ENCODE measurements at regions not wholly inside any gene's neighbourhood (a gene's known extent, or its start where the extent isn't known, plus 50 kb on each side); places are given as distances from the start of the nearest gene placed in this dataset.
"Not testable (repeated sequence)": the region's sequence is repeated elsewhere in the genome, so short reads cannot be mapped to it uniquely, and the experiment has no call there.

GRCh38 chr10:4224178-4224577 lies 439.2 kb upstream of the KLF6 start:
- no peak overlapping the region for H3K4me3 Mint-ChIP-seq
- POLR2A ChIA-PET: no interaction called here
- H3K4me1 Mint-ChIP-seq: peaks cover 6% of the 10 kb centered on the region
- peaks cover 10% of the 10 kb centered on the region for H3K9me3 Mint-ChIP-seq
- no peak overlapping the region for H3K27ac Mint-ChIP-seq
- DNase-seq: no peak
- no peak for ATAC-seq (ENCODE audit: low read depth)
- H3K36me3 Mint-ChIP-seq: peaks cover 2% of the 10 kb centered on the region
- H3K27me3 Mint-ChIP-seq: peaks cover 7% of the 10 kb centered on the region

GRCh38 chr10:4221310-4221709 lies 436.3 kb upstream of the KLF6 start:
- DNase-seq; POLR2A ChIA-PET; H3K27ac Mint-ChIP-seq; H3K4me1 Mint-ChIP-seq; ATAC-seq (ENCODE audit: low read depth); H3K9me3 Mint-ChIP-seq; H3K36me3 Mint-ChIP-seq; H3K4me3 Mint-ChIP-seq: not testable (repeated sequence)
- H3K27me3 Mint-ChIP-seq: peaks cover 17% of the 10 kb centered on the region

DNA sequence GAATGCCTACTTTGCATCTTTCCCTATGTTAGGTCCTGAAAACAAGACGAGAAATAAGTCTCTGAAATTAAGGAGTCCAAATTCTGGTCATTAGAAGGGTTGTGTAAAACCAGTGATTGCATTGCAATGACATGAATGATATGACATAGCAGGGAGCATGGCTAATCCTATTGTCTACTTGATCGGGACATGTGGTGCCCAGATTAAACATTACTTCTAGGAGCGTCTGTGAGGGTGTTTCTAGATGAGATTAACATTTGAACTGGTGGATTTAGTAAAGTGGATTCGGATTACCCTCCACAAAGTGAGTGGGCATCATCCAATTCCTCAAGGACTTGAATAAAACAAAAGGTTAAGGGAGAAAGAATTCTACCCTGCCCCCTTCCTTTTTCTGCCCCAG lies 434.9 kb upstream of the KLF6 start:
- no peak for ATAC-seq (ENCODE audit: low read depth)

DNA sequence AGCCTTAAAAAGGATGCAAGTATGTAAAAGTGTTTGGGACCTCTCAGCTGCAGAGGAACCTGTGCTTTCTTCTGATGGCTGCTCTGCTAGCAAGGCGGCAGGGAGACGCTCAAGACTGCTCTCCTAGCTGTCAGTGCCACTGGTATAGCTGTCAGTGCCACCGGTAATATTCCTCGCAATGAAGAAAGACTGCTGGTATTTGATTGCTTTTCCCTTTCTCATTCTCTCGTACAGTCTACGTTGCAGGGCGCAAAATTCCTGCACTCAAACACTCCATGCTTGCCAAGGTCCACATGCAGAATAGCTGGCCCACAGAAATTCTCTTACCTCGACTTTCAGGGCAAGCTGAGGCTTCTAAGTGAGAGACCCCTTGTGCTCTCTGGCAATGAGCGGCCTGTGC lies 432.6 kb upstream of the KLF6 start:
- Mint-ChIP-seq H3K9me3 (peaks cover 7% of the 10 kb centered on the region), H3K27me3 (peaks cover 26% of the 10 kb centered on the region), H3K36me3 (peaks cover 2% of the 10 kb centered on the region), H3K4me3 (no peak overlapping the region), H3K27ac (no peak overlapping the region), H3K4me1 (peaks cover 6% of the 10 kb centered on the region)
- no peak for DNase-seq
- ATAC-seq (ENCODE audit: low read depth): no peak
- POLR2A ChIA-PET: no interaction called here

More for the DNA sequence above, 434.9 kb upstream of the KLF6 start:
- POLR2A ChIA-PET: interaction anchor here (1.1 kb wide), 1 partner anchor 259 kb away, joined by 5 read pairs; no protein-coding TSS in a partner anchor
- Mint-ChIP-seq H3K27ac (no peak overlapping the region), H3K36me3 (peaks cover under 1% of the 10 kb centered on the region), H3K4me1 (peaks cover 6% of the 10 kb centered on the region), H3K9me3 (peaks cover 8% of the 10 kb centered on the region), H3K4me3 (no peak overlapping the region), H3K27me3 (peaks cover 22% of the 10 kb centered on the region)
- no peak for DNase-seq

DNA sequence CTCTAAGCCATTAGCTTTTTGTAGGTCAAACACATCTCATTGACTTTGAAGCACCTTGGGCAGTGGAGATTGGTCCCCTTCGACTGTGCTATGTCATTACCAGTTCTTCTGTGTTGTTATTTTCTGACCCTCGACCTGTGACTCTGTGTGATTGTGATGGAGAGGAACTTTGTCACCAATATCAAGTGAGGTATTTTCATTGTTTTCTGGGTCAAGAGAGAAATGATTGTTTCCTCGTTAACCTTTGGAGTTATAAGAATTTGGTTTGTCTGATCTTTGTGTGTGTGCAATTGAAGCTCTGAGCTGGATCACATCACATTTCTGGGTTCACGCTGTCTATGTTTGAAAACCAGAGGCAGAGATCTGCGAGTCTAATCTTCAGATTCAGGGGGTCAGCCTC lies 432.2 kb upstream of the KLF6 start:
- Mint-ChIP-seq H3K9me3 (peaks cover 6% of the 10 kb centered on the region), H3K27me3 (peaks cover 26% of the 10 kb centered on the region), H3K4me3 (no peak overlapping the region), H3K36me3 (peaks cover 2% of the 10 kb centered on the region), H3K4me1 (peaks cover 6% of the 10 kb centered on the region), H3K27ac (no peak overlapping the region)
- ATAC-seq (ENCODE audit: low read depth) (no peak), DNase-seq (no peak)
- POLR2A ChIA-PET: no interaction called here

GRCh38 chr10:4216726-4217125 lies 431.7 kb upstream of the KLF6 start:
- POLR2A ChIA-PET: no interaction called here
- Mint-ChIP-seq H3K36me3 (peaks cover 2% of the 10 kb centered on the region), H3K27ac (no peak overlapping the region), H3K27me3 (peaks cover 26% of the 10 kb centered on the region), H3K4me3 (no peak overlapping the region), H3K9me3 (peaks cover 6% of the 10 kb centered on the region), H3K4me1 (peaks cover 6% of the 10 kb centered on the region)
- ATAC-seq (ENCODE audit: low read depth) (no peak), DNase-seq (no peak)

DNA sequence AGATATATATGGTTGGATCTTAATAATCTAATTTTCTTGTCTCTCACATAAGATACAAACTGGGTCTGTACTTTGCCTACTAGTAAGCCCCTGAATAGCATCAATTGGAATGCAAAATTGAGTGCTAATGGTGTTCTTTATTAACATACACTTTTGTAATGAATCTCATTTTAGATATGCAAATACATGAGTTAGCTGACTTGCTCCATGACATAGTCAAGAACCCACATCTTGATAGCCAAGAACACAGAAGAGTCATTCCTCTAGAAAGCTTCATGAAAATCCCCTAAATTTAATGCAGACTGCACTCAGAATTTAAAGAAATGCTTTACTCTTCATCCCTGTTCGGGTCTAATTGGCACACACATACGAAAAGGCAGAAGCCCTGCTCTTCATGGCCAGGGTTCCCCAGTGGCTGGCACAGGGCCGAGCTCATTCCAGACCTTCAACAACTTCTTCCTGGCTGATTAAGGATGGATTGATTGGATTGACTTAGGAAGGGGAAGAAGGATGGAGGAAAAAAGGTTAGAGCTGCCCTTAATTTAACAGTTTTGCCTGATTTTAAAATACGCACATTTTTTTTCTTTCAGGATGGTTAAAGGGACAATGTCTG lies 431.1 kb upstream of the KLF6 start:
- Mint-ChIP-seq H3K9me3 (peaks cover 6% of the 10 kb centered on the region), H3K36me3 (peaks cover 2% of the 10 kb centered on the region), H3K4me1 (peaks cover 3% of the 10 kb centered on the region), H3K27me3 (peaks cover 26% of the 10 kb centered on the region), H3K27ac (no peak overlapping the region), H3K4me3 (no peak overlapping the region)
- POLR2A ChIA-PET: no interaction called here
- DNase-seq (no peak), ATAC-seq (ENCODE audit: low read depth) (no peak)

GRCh38 chr10:4215485-4215884 lies 430.5 kb upstream of the KLF6 start:
- Mint-ChIP-seq H3K9me3 (peaks cover 3% of the 10 kb centered on the region), H3K36me3 (peaks cover 2% of the 10 kb centered on the region), H3K4me1 (peaks cover under 1% of the 10 kb centered on the region), H3K27me3 (peaks cover 23% of the 10 kb centered on the region), H3K27ac (no peak overlapping the region), H3K4me3 (no peak overlapping the region)
- POLR2A ChIA-PET: no interaction called here
- ATAC-seq (ENCODE audit: low read depth): no peak
- DNase-seq: no peak

- peaks cover 22% of the 10 kb centered on the region for H3K27me3 Mint-ChIP-seq
- no peak for DNase-seq
- no peak for ATAC-seq (ENCODE audit: low read depth)
- POLR2A ChIA-PET: interaction anchor here (1.1 kb wide), 1 partner anchor 16 kb away, joined by 3 read pairs; no protein-coding TSS in a partner anchor
- H3K4me3 Mint-ChIP-seq: no peak overlapping the region
- H3K27ac Mint-ChIP-seq: no peak overlapping the region
- H3K4me1 Mint-ChIP-seq: no peaks in the 10 kb centered on the region
- peaks cover 3% of the 10 kb centered on the region for H3K9me3 Mint-ChIP-seq
- H3K36me3 Mint-ChIP-seq: peaks cover 2% of the 10 kb centered on the region
Measured at GRCh38 chr10:4214908-4215307, 429.9 kb upstream of the KLF6 start.

DNA sequence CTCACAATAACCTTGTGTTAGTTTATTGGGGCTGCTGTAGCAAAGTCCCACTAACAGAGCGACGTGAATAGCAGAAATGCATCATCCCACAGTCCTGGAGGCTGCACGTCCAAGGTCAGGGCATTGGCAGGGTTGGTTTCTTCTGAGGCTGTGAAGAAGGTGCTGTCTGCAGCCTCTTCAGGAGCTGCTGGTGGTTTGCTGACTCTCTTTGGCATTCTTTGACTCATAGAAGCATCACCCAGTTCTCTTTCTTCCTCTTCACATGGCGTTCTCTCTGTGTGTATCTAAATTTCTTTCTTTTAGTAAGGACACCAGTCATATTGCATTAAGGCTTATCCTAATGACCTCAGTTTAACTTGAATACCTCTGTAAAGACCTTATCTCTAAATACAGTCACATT lies 428.4 kb upstream of the KLF6 start:
- no peak overlapping the region for H3K4me3 Mint-ChIP-seq
- peaks cover 3% of the 10 kb centered on the region for H3K9me3 Mint-ChIP-seq
- POLR2A ChIA-PET: no interaction called here
- H3K27me3 Mint-ChIP-seq: peaks cover 29% of the 10 kb centered on the region
- no peak overlapping the region for H3K27ac Mint-ChIP-seq
- ATAC-seq (ENCODE audit: low read depth) (no peak), DNase-seq (no peak)
- peaks cover 2% of the 10 kb centered on the region for H3K36me3 Mint-ChIP-seq
- no peaks in the 10 kb centered on the region for H3K4me1 Mint-ChIP-seq

DNA sequence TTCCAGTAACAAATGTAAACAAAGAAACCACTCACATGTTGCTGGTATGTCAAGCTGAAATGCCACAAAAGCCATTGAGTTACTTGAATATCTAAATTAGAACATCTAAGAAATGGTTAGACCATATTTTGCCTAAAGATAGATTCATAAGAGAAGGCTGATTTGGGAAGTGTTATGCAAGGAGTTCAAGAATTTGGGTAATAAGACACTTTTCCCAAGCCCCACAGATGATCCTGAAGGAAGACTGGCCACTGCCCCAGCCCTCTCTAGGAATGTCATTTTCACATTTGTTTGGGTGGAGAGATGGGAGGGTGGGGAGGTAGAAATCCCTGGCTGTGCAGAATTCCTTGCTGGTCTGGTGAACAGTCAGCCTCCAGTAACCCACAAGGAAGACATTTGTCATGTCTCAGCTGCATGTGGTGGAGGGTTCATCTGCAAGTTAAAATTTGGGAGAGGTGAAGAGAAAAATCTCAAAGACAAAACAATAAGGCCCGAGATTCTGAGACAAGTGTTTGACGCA lies 427.2 kb upstream of the KLF6 start:
- Mint-ChIP-seq H3K27me3 (peaks cover 26% of the 10 kb centered on the region), H3K9me3 (peaks cover 3% of the 10 kb centered on the region), H3K4me3 (no peak overlapping the region), H3K36me3 (peaks cover 2% of the 10 kb centered on the region), H3K4me1 (peaks cover 2% of the 10 kb centered on the region), H3K27ac (no peak overlapping the region)
- ATAC-seq (ENCODE audit: low read depth): no peak
- POLR2A ChIA-PET: no interaction called here
- DNase-seq: no peak

DNA sequence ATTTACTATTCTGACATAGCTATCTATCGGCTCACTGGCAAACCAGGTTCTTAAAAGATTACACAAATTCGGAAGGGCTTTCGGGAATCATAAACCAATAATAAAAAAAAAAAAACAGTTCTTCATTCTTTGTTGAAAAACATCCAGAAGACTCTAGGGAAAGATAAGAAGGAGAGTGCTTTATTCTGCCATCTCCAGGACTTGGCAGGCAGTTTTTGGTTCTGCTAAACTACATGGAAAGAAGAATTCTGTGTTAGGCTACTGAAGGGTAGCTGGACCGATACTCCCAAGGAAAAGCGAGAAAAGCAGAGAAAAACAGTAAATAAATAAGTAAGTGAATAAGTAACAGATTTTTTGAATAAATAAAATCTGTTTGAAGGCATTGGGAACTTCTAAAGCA lies 423.5 kb upstream of the KLF6 start:
- H3K27me3 Mint-ChIP-seq: peaks cover 19% of the 10 kb centered on the region
- DNase-seq: no peak
- no peaks in the 10 kb centered on the region for H3K36me3 Mint-ChIP-seq
- H3K4me3 Mint-ChIP-seq: no peak overlapping the region
- H3K4me1 Mint-ChIP-seq: peaks cover 2% of the 10 kb centered on the region
- H3K27ac Mint-ChIP-seq: no peak overlapping the region
- POLR2A ChIA-PET: no interaction called here
- peaks cover under 1% of the 10 kb centered on the region for H3K9me3 Mint-ChIP-seq
- ATAC-seq (ENCODE audit: low read depth): no peak

GRCh38 chr10:4205113-4205512 lies 420.1 kb upstream of the KLF6 start:
- no peak overlapping the region for H3K27ac Mint-ChIP-seq
- H3K27me3 Mint-ChIP-seq: peaks cover 19% of the 10 kb centered on the region
- H3K4me3 Mint-ChIP-seq: no peak overlapping the region
- POLR2A ChIA-PET: no interaction called here
- no peak for ATAC-seq (ENCODE audit: low read depth)
- H3K4me1 Mint-ChIP-seq: peaks cover 2% of the 10 kb centered on the region
- DNase-seq: no peak
- no peaks in the 10 kb centered on the region for H3K36me3 Mint-ChIP-seq
- no peaks in the 10 kb centered on the region for H3K9me3 Mint-ChIP-seq

DNA sequence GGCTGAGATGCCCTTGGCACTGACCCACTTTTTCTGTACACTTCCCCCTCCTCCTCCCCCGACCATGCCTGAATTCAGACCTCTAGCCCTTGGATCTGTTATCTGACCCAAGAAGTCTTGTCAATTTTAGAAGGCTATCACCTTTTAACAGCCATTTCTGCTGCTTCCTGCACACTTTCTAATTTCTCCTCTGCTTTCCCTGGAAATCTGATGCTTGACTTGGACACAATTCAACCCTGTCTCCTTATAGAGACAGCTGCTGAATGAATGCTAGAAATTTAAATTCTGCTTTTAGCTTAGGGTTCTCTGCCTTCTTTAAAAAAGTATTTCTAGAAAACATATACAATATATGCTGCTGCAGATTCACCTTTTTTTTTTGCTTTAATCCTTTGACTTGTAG lies 417.9 kb upstream of the KLF6 start:
- POLR2A ChIA-PET: no interaction called here
- no peaks in the 10 kb centered on the region for H3K36me3 Mint-ChIP-seq
- no peak overlapping the region for H3K4me3 Mint-ChIP-seq
- peaks cover 2% of the 10 kb centered on the region for H3K4me1 Mint-ChIP-seq
- no peaks in the 10 kb centered on the region for H3K9me3 Mint-ChIP-seq
- ATAC-seq (ENCODE audit: low read depth) (no peak), DNase-seq (no peak)
- peaks cover 11% of the 10 kb centered on the region for H3K27me3 Mint-ChIP-seq
- H3K27ac Mint-ChIP-seq: no peak overlapping the region
